Urinary bladder (tissue), 3 donors: ENCODE measurements at regions not wholly inside any gene's neighbourhood (a gene's known extent, or its start where the extent isn't known, plus 50 kb on each side); places are given as distances from the start of the nearest gene placed in this dataset.
"Not testable (repeated sequence)": the region's sequence is repeated elsewhere in the genome, so short reads cannot be mapped to it uniquely, and the experiment has no call there.

Experiments used
- DNase-seq: peaks from one replicate; pipeline ENCODE4 v3.0.0-alpha.2; 2015; ENCODE audit errors: extremely low spot score
- H3K27ac ChIP-seq: one replicate; pipeline ENCODE4 v1.5.1; 2013; ENCODE audit warnings: low read depth, mild to moderate bottlenecking, moderate library complexity
- H3K36me3 ChIP-seq: one replicate; pipeline ENCODE4 v1.6.1; 2013; ENCODE audit warnings: mild to moderate bottlenecking, moderate library complexity; ENCODE audit not compliant: insufficient read depth
- H3K4me1 ChIP-seq: one replicate; pipeline ENCODE4 v1.6.1; 2013; ENCODE audit warnings: mild to moderate bottlenecking, moderate library complexity; ENCODE audit not compliant: insufficient read depth
- H3K4me3 ChIP-seq: one replicate; pipeline ENCODE4 v1.5.1; 2013; ENCODE audit warnings: low read depth, low read length
- WGBS: extraction: QIAGEN DNeasy Blood & Tissue Kit; methylation state at CpG from one replicate; pipeline ENCODE4 v1.1.7; 2013; 5-methylcytosine and 5-hydroxymethylcytosine counted together
- donor health status: healthy with polysubstance abuse.
- donor health status: healthy.

GRCh38 chr3:127081001-127081720, 98.2 kb downstream of the PLXNA1 start:
- Histone ChIP-seq H3K27ac (no peak overlapping the region), H3K36me3 (no peaks in the 10 kb centered on the region), H3K4me3 (no peak overlapping the region), H3K4me1 (no peaks in the 10 kb centered on the region)
- no peak for DNase-seq
- WGBS, result 78% methylated on average over 12 of the region's 12 CpGs

GRCh38 chr3:127082066-127082465, 99.2 kb downstream of the PLXNA1 start:
- Histone ChIP-seq H3K36me3 (no peaks in the 10 kb centered on the region), H3K27ac (no peak overlapping the region), H3K4me3 (no peak overlapping the region), H3K4me1 (no peaks in the 10 kb centered on the region)
- no peak for DNase-seq
- 92% methylated on average over 7 of the region's 7 CpGs for WGBS

- DNase-seq, result no peak
- 66% methylated on average over 12 of the region's 12 CpGs for WGBS
Measured at GRCh38 chr3:127083778-127084397, 101.0 kb downstream of the PLXNA1 start.

GRCh38 chr3:127084401-127084990, 101.6 kb downstream of the PLXNA1 start:
- Histone ChIP-seq H3K4me1 (no peaks in the 10 kb centered on the region), H3K4me3 (no peak overlapping the region), H3K27ac (no peak overlapping the region), H3K36me3 (no peaks in the 10 kb centered on the region)
- 78% methylated on average over 10 of the region's 10 CpGs for WGBS
- no peak for DNase-seq

More at GRCh38 chr3:127083778-127084397, 101.0 kb downstream of the PLXNA1 start:
- no peaks in the 10 kb centered on the region for H3K4me1 ChIP-seq
- H3K27ac ChIP-seq, result no peak overlapping the region
- H3K4me3 ChIP-seq, result no peak overlapping the region
- H3K36me3 ChIP-seq, result no peaks in the 10 kb centered on the region

GRCh38 chr3:127085576-127085975, 102.7 kb downstream of the PLXNA1 start:
- H3K36me3 ChIP-seq, result no peaks in the 10 kb centered on the region
- DNase-seq, result no peak
- WGBS, result 85% methylated on average over 13 of the region's 13 CpGs
- H3K27ac ChIP-seq, result no peak overlapping the region
- no peak overlapping the region for H3K4me3 ChIP-seq
- H3K4me1 ChIP-seq, result no peaks in the 10 kb centered on the region

GRCh38 chr3:127086591-127086990, 103.7 kb downstream of the PLXNA1 start:
- not testable (repeated sequence) for H3K27ac ChIP-seq, DNase-seq, H3K4me1 ChIP-seq, H3K4me3 ChIP-seq, H3K36me3 ChIP-seq
- 91% methylated on average over 13 of the region's 13 CpGs for WGBS

- Histone ChIP-seq H3K36me3 (no peaks in the 10 kb centered on the region), H3K4me3 (no peak overlapping the region), H3K4me1 (no peaks in the 10 kb centered on the region), H3K27ac (no peak overlapping the region)
- 87% methylated on average over 9 of the region's 9 CpGs for WGBS
- DNase-seq, result no peak
Measured at GRCh38 chr3:127087441-127087840, 104.5 kb downstream of the PLXNA1 start.

- no peak for DNase-seq
- WGBS, result 79% methylated on average over 20 of the region's 20 CpGs
- no peak overlapping the region for H3K4me3 ChIP-seq
Measured at GRCh38 chr3:127088511-127089351, 104.2 kb upstream of the PRR23E start.

GRCh38 chr3:127089486-127090145, 103.3 kb upstream of the PRR23E start:
- H3K27ac ChIP-seq, result no peak overlapping the region
- no peaks in the 10 kb centered on the region for H3K36me3 ChIP-seq
- DNase-seq, result no peak

More at GRCh38 chr3:127088511-127089351, 104.2 kb upstream of the PRR23E start:
- Histone ChIP-seq H3K27ac (no peak overlapping the region), H3K4me1 (no peaks in the 10 kb centered on the region), H3K36me3 (no peaks in the 10 kb centered on the region)

GRCh38 chr3:127090218-127091160, 102.4 kb upstream of the PRR23E start:
- Histone ChIP-seq H3K4me1 (no peaks in the 10 kb centered on the region), H3K27ac (no peak overlapping the region), H3K36me3 (no peaks in the 10 kb centered on the region), H3K4me3 (no peak overlapping the region)
- 82% methylated on average over 14 of the region's 14 CpGs for WGBS
- DNase-seq, result no peak

More at GRCh38 chr3:127089486-127090145, 103.3 kb upstream of the PRR23E start:
- Histone ChIP-seq H3K4me1 (no peaks in the 10 kb centered on the region), H3K4me3 (no peak overlapping the region)
- 76% methylated on average over 7 of the region's 7 CpGs for whole genome bisulfite sequencing

GRCh38 chr3:127091376-127091775, 101.6 kb upstream of the PRR23E start:
- H3K36me3 ChIP-seq, result no peaks in the 10 kb centered on the region
- DNase-seq, result no peak
- H3K4me1 ChIP-seq, result no peaks in the 10 kb centered on the region
- no peak overlapping the region for H3K4me3 ChIP-seq
- WGBS, result 82% methylated on average over 8 of the region's 8 CpGs
- H3K27ac ChIP-seq, result no peak overlapping the region

- H3K36me3 ChIP-seq, result no peaks in the 10 kb centered on the region
- no peak overlapping the region for H3K4me3 ChIP-seq
- WGBS, result 87% methylated on average over 4 of the region's 4 CpGs
- no peaks in the 10 kb centered on the region for H3K4me1 ChIP-seq
- no peak overlapping the region for H3K27ac ChIP-seq
- DNase-seq, result no peak
Measured at GRCh38 chr3:127092368-127092767, 100.6 kb upstream of the PRR23E start.
